Stimulated activated CD8-positive, alpha-beta memory T cell treated with anti-CD3 and anti-CD28 coated beads, Interleukin-15, amount 100 ng/mL, for 48 hours (primary cell): ENCODE measurements at regions not wholly inside any gene's neighbourhood (a gene's known extent, or its start where the extent isn't known, plus 50 kb on each side); places are given as distances from the start of the nearest gene placed in this dataset.
"Not testable (repeated sequence)": the region's sequence is repeated elsewhere in the genome, so short reads cannot be mapped to it uniquely, and the experiment has no call there.

Experiments used
- DNase-seq, 2 donors: peaks; one replicate each; pipeline ENCODE4 v3.0.0-alpha.2; 2020; ENCODE audit warnings: low read depth in 2 of 2

GRCh38 chr15:29511663-29512062 lies 242.0 kb upstream of the NSMCE3 start:
- DNase-seq, result no peak

- not testable (repeated sequence) for DNase-seq
Observed at GRCh38 chr15:29505535-29505934, 235.9 kb upstream of the NSMCE3 start.

DNA sequence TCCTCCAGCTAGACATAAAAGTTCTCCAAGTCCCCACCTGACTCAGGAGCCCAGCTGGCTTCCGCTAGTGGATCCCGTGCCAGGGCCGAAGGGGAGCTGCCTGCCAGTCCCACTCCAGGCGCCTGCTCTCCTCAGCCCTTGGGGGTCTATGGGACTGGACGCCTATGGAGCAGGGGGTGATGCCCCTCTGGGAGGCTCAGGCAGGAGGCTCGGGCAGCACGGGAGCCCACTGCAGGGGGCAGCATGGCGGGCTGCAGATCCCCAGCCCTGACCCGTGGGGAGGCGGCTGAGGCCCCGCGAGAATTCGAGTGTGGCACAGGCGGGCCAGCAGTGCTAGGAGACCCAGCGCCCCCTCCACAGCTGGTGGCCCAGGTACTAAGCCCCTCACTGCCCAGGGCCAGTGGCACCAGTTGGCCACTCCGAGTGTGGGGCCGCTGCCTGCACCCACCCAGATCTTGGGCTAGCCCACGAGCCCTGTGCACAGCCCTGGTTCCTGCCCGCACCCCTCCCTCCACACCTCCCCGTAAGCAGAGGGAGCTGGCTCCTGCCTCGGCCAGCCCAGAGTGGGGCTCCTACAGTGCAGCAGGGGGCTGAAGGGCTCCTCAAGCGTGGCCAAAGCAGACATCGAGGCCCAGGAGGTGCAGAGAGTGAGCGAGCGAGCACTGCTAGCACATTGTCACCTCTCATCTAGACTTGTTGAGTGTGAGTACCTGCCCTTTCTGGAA lies 221.3 kb upstream of the NSMCE3 start:
- no peak for DNase-seq

DNA sequence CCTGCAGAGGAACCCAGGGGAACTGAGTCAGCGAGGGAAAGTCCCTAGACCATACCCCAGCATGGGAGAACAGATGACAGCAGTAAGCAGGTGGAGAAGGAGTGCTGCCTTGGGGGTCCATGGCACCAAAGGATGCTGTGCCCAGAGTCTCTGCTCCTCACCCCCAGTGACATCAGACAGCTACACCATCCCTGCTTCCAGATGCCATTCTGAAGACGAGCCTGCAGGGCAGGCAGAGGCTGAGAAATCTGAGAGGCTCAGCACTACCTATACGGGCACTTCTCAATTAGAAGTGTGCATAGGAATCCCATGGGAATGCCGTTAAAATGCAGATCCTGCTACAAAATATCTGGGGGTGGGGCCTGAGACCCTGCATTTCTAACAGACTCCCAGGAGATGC lies 211.3 kb upstream of the NSMCE3 start:
- DNase-seq, result no peak

- DNase-seq, result no peak
Observed at GRCh38 chr15:29480278-29480677, 210.7 kb upstream of the NSMCE3 start.

GRCh38 chr15:29477256-29477655 lies 207.6 kb upstream of the NSMCE3 start:
- DNase-seq, result no peak

DNA sequence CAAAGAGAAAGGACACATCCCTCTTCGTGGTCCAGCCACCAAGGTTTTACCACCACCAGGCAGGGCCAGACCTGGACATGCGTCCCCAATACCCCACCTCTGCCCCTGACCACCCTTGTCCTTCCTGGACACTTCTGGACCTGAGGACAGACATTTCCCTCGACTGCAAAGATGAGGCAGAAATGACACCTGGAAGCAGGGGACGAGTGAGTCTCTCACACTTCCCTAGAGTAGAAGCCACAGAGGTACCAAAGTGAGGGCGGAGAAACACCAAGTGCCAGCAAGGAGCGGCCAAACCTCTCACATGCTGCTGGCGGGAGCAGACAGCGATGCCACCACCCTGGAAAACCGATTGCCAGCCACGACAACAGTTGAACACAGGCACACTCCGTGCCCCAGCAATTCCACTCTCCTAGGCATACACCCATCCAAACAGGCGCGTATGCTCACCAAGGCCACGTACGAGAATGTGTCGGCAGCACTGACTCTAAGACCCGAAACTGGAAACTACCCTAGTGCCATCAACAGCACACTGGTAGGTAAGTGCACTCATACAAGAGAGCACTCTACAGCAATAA lies 207.0 kb upstream of the NSMCE3 start:
- no peak for DNase-seq

GRCh38 chr15:29475096-29475495 lies 205.5 kb upstream of the NSMCE3 start:
- no peak for DNase-seq

DNA sequence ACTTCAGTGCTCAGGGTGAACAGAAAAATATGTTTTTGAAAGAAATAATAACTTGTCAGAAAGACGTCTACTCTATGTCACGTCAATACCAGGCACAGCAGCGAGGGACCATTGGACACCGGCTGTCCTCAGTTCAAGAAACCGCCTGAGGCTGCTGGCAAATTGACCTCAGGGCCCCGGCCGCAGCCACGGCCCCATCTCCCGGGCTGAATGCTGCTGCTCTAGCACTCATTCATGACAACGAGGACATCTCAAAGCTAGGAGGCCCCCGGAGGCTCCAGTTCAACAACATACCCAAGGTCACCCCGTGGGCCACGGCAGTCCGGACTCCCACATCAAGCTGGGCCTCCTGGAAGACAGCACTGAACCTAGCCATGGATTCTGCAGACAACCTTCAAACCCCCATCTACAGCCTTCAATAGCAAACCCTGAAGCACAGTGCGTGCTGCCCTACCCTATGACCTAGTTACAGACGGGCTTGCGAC lies 204.0 kb upstream of the NSMCE3 start:
- DNase-seq, result no peak

- no peak for DNase-seq
Observed at GRCh38 chr15:29472901-29473445, 203.4 kb upstream of the NSMCE3 start.

- DNase-seq, result no peak
Observed at GRCh38 chr15:29471757-29472156, 202.1 kb upstream of the NSMCE3 start.

- DNase-seq, result no peak
Observed at GRCh38 chr15:29471306-29471705, 201.7 kb upstream of the NSMCE3 start.

DNA sequence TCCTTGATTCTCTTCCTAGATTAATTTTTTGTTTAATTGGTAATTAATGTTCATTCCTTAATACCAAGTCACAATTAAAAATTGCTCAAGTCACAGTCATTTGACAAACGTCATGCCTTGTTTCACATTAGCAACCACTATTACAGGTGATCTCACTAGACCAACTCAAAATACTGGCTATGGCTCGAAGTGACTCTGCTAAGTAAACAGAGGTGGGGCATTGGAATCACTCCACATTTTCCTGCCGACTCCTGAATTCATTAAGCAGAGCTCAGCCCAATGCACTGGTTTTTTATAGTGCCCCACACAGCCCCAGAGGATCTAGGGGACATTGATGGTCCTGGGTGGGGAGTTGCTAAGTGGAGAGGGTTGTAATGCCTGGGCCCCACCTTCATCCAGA lies 201.2 kb upstream of the NSMCE3 start:
- no peak for DNase-seq

- DNase-seq, result no peak
Observed at GRCh38 chr15:29470311-29470710, 200.7 kb upstream of the NSMCE3 start.

DNA sequence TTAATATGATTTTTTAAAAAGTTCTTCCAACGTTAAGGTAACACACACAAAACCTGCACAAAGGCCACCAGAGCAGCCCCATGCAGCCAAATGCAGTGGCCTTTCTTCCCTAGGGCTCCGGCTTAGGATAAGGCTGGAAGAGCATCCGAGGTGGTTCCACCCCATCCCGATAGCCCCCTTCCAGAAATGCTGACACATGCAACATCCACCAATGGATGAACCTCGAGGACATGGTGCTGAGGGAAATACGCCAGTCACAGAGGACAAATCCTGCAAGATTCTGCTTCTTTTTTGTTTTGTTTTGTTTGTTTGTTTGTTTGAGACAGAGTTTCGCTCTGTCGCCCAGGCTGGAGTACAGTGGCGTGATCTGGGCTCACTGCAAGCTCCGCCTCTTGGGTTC lies 199.3 kb upstream of the NSMCE3 start:
- no peak for DNase-seq

- DNase-seq, result no peak
Observed at GRCh38 chr15:29467091-29467490, 197.5 kb upstream of the NSMCE3 start.

DNA sequence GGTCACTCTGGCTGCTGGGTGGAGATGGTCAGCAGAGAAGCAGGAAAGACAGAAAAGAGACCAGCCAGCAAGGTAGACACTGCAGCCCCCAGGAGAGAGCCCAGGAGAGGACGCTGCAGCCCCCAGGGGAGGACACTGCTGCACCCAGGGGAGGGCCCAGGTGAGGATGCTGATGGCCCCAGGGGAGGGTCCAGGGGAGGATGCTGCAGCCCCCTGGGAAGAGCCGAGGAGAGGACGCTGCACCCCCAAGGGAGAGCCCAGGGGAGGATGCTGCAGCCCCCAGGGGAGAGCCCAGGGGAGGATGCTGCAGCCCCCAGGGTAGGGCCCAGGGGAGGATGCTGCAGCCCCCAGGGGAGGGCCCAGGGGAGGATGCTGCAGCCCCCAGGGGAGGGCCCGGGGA lies 196.7 kb upstream of the NSMCE3 start:
- no peak for DNase-seq

DNA sequence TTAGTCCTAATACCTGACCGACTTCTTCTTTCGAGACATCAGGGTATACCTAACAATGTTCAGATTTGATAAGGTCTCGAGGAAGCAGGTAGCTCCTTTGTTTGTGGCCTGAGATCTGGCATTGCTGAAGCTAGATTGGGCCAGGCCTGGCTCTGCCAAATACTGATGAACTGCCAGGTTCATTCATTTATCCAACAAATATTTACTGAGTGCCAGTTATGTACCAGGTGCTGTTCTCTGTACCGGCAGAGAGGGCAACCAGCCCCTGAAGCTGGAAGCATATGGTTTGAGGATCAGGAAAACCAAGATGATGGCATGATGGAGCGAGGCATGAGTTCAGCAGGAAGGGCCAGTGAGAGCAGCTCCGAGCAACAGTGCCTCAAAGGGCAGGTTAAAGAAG lies 196.2 kb upstream of the NSMCE3 start:
- no peak for DNase-seq

- no peak for DNase-seq
Observed at GRCh38 chr15:29465196-29465595, 195.6 kb upstream of the NSMCE3 start.

GRCh38 chr15:29461877-29462276 lies 192.3 kb upstream of the NSMCE3 start:
- DNase-seq, result no peak

- no peak for DNase-seq
Observed at GRCh38 chr15:29458361-29458760, 188.7 kb upstream of the NSMCE3 start.

DNA sequence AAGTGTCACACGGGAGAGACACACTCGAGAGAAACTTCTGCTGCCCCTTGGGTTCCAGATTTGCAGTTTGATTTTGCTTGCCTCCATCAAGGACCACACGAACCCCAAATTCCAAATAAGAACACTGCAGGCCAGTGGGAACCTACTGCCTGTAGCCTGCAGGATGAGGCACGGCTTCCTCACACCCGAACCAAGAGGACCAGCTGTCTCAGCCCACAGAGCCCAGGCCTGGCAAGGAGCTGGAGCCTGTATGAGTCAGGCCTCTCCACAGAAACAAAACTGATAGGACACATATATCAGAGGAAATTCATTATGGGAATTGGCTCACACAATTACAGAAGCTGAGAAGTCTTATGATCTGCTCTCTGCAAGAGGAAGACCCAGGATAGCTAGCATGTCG lies 188.1 kb upstream of the NSMCE3 start:
- no peak for DNase-seq

DNA sequence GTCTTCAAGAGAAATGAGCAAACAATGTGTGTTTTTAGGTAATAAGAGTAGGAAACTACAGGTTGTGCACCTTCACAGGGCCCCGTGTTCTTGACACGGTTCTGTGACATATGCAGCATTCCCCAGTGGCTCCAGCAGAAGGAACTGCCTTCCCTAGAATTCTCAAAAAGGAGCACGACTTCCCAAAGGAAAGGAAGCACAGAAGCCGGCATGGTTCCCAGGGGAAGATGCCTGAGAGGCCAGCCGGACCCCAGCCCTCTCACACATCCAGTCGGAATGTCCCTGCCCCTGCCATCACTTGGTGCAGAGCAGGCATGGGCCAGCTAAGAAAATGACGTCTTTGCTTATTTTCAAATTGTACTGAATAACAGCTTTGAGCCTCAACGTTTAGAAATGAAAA lies 187.3 kb upstream of the NSMCE3 start:
- no peak for DNase-seq
